ENCODE measurements at regions not wholly inside any gene's neighbourhood (a gene's known extent, or its start where the extent isn't known, plus 50 kb on each side); places are given as distances from the start of the nearest gene placed in this dataset.

DNA sequence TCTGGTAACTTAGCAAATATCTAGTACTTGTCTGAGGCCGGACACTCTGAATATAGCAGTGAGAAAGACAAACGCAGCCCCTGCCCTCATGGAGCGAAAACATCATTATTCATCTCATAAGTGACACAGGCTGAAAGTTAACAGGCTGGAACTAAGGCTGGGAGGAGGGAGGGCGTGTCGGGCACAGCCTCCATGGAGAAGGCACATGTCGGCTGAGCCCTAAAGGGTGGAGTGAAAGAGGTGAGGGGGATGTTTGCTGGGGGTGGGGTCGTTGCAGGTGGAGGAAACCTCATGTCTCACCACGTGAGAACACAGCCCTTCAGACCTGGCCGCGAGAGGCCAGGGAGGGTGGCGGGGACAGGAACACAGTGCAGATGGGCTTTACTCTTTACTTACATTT is 108.8 kb upstream of the FOXC1 start:
- Mint-ChIP-seq H3K27me3 (ENCODE audit: low read depth) (peaks cover 6% of the 10 kb centered on the region), H3K9me3 (peaks cover 8% of the 10 kb centered on the region in 2 experiments), H3K4me1 (peaks cover 15 to 18% of the 10 kb centered on the region in 2 experiments), H3K27ac (peak overlapping the region in 1 of 3 experiments; percentile 87; a peak in 2 of 7 replicates), H3K36me3 (ENCODE audit: insufficient read depth in 1 of 3, low read depth in 3 of 3) (peaks cover 2 to 8% (median 4%) of the 10 kb centered on the region in 3 experiments; a peak in 5 of 7 replicates), H3K4me3 (no peak overlapping the region; a peak in 1 of 5 replicates)
- WGBS (ENCODE audit: extremely low coverage, insufficient read length, low lambda C conversion rate), result no CpG with 5 or more reads among the region's 11 CpGs
- Histone ChIP-seq H3T11ph (ENCODE audit: low read length) (no peak overlapping the region), H3K18ac (ENCODE audit: insufficient read length, low read depth, low read length) (no peak overlapping the region), H3K9ac (ENCODE audit: extremely low read depth, insufficient read length, low read length) (no peak overlapping the region), H3K23me2 (ENCODE audit: insufficient read length, low read depth, low read length, poor library complexity, severe bottlenecking) (no peaks in the 10 kb centered on the region), H3K14ac (ENCODE audit: insufficient read depth, low read length) (no peak overlapping the region), H2AFZ (ENCODE audit: low read length) (no peak overlapping the region), H3K79me2 (ENCODE audit: insufficient read depth, low read length) (no peaks in the 10 kb centered on the region), H2BK15ac (ENCODE audit: low read depth, low read length) (no peak overlapping the region), H4K20me1 (ENCODE audit: control insufficient read depth, insufficient read depth, insufficient read length) (no peaks in the 10 kb centered on the region), H2BK120ac (ENCODE audit: low read depth, low read length, poor library complexity, severe bottlenecking) (no peak overlapping the region), H2AK5ac (ENCODE audit: insufficient read length, low read length) (no peak overlapping the region), H4K5ac (ENCODE audit: insufficient read length, low read depth, low read length) (no peak overlapping the region), H2BK5ac (ENCODE audit: insufficient read length, low read length) (no peak overlapping the region), H3K4ac (ENCODE audit: low read depth, low read length) (no peak overlapping the region), H3K79me1 (ENCODE audit: insufficient read depth, low read depth, low read length, poor library complexity, severe bottlenecking) (no peaks in the 10 kb centered on the region), H3K27me3 (ENCODE audit: insufficient read depth, low read length) (no peaks in the 10 kb centered on the region), H2BK20ac (ENCODE audit: low read depth, low read length, poor library complexity, severe bottlenecking) (no peak overlapping the region), H3K56ac (ENCODE audit: insufficient read length, low read depth, low read length) (no peak overlapping the region), H3K9me3 (ENCODE audit: control insufficient read depth, low read depth, low read length) (no peaks in the 10 kb centered on the region), H3K27ac (ENCODE audit: insufficient read length, low read depth, low read length) (no peak overlapping the region), H3K4me1 (ENCODE audit: insufficient read depth, low read length) (no peaks in the 10 kb centered on the region), H3K23ac (ENCODE audit: insufficient read length, low read depth, low read length) (no peak overlapping the region), H4K91ac (ENCODE audit: insufficient read length, low read depth, low read length) (no peak overlapping the region), H4K8ac (replicated peaks; ENCODE audit: insufficient read length, low read depth, low read length) (no peak overlapping the region), H3K4me2 (ENCODE audit: insufficient read depth, insufficient read length, low read length) (no peak overlapping the region), H2BK12ac (ENCODE audit: insufficient read length, low read depth, low read length) (no peak overlapping the region)
- TF ChIP-seq, protein P1, sequence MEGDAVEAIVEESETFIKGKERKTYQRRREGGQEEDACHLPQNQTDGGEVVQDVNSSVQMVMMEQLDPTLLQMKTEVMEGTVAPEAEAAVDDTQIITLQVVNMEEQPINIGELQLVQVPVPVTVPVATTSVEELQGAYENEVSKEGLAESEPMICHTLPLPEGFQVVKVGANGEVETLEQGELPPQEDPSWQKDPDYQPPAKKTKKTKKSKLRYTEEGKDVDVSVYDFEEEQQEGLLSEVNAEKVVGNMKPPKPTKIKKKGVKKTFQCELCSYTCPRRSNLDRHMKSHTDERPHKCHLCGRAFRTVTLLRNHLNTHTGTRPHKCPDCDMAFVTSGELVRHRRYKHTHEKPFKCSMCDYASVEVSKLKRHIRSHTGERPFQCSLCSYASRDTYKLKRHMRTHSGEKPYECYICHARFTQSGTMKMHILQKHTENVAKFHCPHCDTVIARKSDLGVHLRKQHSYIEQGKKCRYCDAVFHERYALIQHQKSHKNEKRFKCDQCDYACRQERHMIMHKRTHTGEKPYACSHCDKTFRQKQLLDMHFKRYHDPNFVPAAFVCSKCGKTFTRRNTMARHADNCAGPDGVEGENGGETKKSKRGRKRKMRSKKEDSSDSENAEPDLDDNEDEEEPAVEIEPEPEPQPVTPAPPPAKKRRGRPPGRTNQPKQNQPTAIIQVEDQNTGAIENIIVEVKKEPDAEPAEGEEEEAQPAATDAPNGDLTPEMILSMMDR (conservative IDR thresholded peaks at IDR 0.05), result no peak
- DNase-seq, result no peak

Measured in H9 (cell line).